Transverse colon (tissue), 4 donors: ENCODE measurements at regions not wholly inside any gene's neighbourhood (a gene's known extent, or its start where the extent isn't known, plus 50 kb on each side); places are given as distances from the start of the nearest gene placed in this dataset.

ENCODE experiments used
- DNase-seq: peaks from one replicate; pipeline ENCODE4 v3.0.0-alpha.2; 2019
- H3K27ac ChIP-seq, 4 donors: fragments of 200-600 bp; sonication (generic); 2 replicates each; pipeline ENCODE4 v1.5.1; 2016 to 2018; ENCODE audit warnings: inconsistent platforms in 4 of 4
- H3K27me3 ChIP-seq: fragments of 200-600 bp; sonication (generic); 2 replicates; pipeline ENCODE4 v1.5.1; 2017; ENCODE audit warnings: inconsistent platforms
- H3K36me3 ChIP-seq, 4 donors: fragments of 200-600 bp; sonication (generic); 2 replicates each; pipeline ENCODE4 v1.5.1; 2017 to 2019; ENCODE audit warnings: inconsistent platforms in 4 of 4
- H3K4me1 ChIP-seq, 4 donors: fragments of 200-600 bp; sonication (generic); 2 replicates each; pipeline ENCODE4 v1.5.1; 2017 to 2020; ENCODE audit warnings: inconsistent platforms in 4 of 4
- H3K4me3 ChIP-seq, 4 donors: fragments of 200-600 bp; sonication (generic); 1 replicate in 1 of 4; 2 replicates in 3 of 4; pipeline versions ENCODE4 v1.5.1 to v1.6.1; 2017 to 2019; ENCODE audit warnings: inconsistent platforms in 4 of 4
- H3K9me3 ChIP-seq, 2 donors: fragments of 200-600 bp; sonication (generic); 2 replicates each; pipeline ENCODE4 v1.5.1; 2017 to 2019; ENCODE audit warnings: inconsistent platforms in 2 of 2
- CTCF ChIP-seq, 5 experiments: fragments of 200-600 bp in 3 of 5; fragments of 450-650 bp in 2 of 5; sonication (generic) in 3 of 5; IDR thresholded peaks; 1 replicate in 2 of 5; 2 replicates in 3 of 5; pipeline ENCODE4 v1.5.1; 2016 to 2017; ENCODE audit warnings: antibody characterized with exemption in 5 of 5, inconsistent platforms in 3 of 5, mild to moderate bottlenecking in 2 of 5, moderate library complexity in 1 of 5
- EP300 ChIP-seq: sonication (generic); formaldehyde crosslinking; IDR thresholded peaks from one replicate; pipeline ENCODE4 v1.6.1; 2017; ENCODE audit warnings: antibody characterized with exemption, low read depth
- POLR2A ChIP-seq: fragments of 450-650 bp; IDR thresholded peaks from one replicate; pipeline ENCODE4 v1.6.1; 2016; ENCODE audit warnings: antibody characterized with exemption, mild to moderate bottlenecking, moderate library complexity
- POLR2AphosphoS5 ChIP-seq, 3 donors: sonication (generic); formaldehyde crosslinking; IDR thresholded peaks; one replicate each; pipeline ENCODE4 v1.6.1; 2016; ENCODE audit warnings: antibody characterized with exemption in 3 of 3
- WGBS, 2 donors: methylation state at CpG; one replicate each; pipeline ENCODE4 v1.1.5; 2018; ENCODE audit warnings: low coverage in 1 of 2; 5-methylcytosine and 5-hydroxymethylcytosine counted together
- in situ Hi-C, 4 donors: fragments of 200-750 bp; cut with MboI; loops; one replicate each; pipeline versions ENCODE4 v1.15.0 to v1.15.1; 2017; ENCODE audit warnings: low sequenced_read_pairs in 3 of 4, low pct_ligation_motif_present in 1 of 4, low pct_unique_long_range_greater_than_20kb in 1 of 4
- intact Hi-C: fragments of 100-400 bp; cut with DNase I; formaldehyde crosslinking; loops from one replicate; pipeline ENCODE4 v1.15.1; 2023; ENCODE audit warnings: low total_unique reads

DNA sequence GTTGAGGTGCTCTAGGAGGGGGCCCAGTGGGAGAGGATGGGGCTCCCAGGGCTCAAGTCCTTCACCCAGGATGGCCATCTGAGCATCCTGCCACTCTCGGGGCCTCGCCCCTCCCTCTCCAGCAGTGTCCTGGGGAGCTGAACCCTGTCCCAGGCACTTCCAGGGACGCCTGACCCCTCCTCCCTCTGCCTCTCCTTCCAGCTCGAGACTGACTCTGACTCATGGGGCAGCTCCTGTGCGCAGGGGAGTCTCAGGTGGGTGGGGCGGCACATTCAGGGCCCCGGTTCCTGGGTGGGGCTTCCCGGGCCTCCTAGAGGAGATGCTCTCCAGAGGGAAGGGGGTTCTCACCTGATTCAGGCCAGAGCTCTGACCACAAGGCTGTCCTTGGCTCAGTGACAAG lies 77.1 kb upstream of the IGLL5 start:
- 63% methylated on average over 8 of the region's 8 CpGs; no CpG with 5 or more reads in 1 of the 2 donors for WGBS, 2 donors

DNA sequence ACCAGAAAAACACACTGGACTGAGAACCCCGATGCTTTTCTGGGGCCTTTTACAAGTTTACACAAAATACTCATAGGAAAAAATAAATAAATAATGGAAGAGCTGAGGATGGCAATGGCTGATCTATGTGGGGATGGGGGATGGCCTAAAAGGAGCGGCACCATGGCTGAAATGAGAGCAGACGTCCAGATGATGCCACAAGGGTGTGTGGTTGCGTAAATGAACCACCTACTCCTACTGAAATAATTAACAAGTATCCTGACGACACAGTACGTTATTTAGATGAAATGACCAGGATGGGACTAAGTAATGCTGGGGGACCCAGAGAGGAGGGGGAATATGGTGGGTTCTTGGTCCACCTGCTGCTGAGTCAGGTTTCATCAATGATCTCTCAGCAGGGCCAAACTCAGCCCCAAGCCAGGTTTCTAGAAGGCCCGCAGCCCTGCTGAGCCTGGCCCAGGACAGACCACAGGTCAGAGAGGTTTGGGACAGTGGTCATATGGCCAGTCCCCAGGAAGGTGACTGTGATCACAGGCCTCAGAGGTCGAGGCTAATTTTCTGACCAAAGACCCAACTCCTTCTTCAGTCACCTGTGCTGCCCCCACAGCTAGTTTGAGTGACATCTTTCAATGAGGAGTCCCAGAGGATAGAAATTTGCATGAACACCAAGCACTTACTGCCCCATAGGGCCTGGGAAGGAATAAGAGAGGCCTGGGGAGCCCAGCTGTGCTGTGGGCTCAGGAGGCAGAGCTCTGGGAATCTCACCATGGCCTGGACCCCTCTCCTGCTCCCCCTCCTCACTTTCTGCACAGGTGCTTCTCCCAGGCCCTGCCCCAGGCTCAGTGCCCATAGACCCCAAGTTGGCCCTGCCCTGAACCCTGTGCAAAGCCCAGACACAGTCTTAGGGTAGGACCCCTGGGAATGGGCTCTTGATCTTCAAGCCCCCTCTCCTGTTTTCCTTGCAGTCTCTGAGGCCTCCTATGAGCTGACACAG lies 76.3 kb upstream of the IGLL5 start:
- TF ChIP-seq CTCF (IDR thresholded peaks at IDR 0.05) (no peak), POLR2A (no peak), EP300 (no peak), POLR2AphosphoS5 (IDR thresholded peaks at IDR 0.05) (no peak)
- Histone ChIP-seq H3K9me3 (no peaks in the 10 kb centered on the region), H3K36me3 (no peaks in the 10 kb centered on the region), H3K27me3 (no peaks in the 10 kb centered on the region), H3K4me3 (no peak overlapping the region), H3K27ac (no peak overlapping the region), H3K4me1 (no peaks in the 10 kb centered on the region)
- WGBS, 2 donors = 81 to 84% methylated on average over 3 to 8 of the region's 8 CpGs
- in situ Hi-C loops = no loop called here
- no peak for DNase-seq
- intact Hi-C loops = no loop called here

More for the DNA sequence above, 77.1 kb upstream of the IGLL5 start:
- Histone ChIP-seq H3K27ac (no peak overlapping the region), H3K9me3 (no peaks in the 10 kb centered on the region), H3K4me1 (no peaks in the 10 kb centered on the region), H3K27me3 (no peaks in the 10 kb centered on the region), H3K4me3 (no peak overlapping the region), H3K36me3 (no peaks in the 10 kb centered on the region)
- in situ Hi-C loops = no loop called here
- TF ChIP-seq POLR2AphosphoS5 (IDR thresholded peaks at IDR 0.05) = no peak
- no peak for TF ChIP-seq CTCF (IDR thresholded peaks at IDR 0.05)
- no peak for TF ChIP-seq POLR2A
- no peak for TF ChIP-seq EP300
- DNase-seq = no peak
- intact Hi-C loops = no loop called here

DNA sequence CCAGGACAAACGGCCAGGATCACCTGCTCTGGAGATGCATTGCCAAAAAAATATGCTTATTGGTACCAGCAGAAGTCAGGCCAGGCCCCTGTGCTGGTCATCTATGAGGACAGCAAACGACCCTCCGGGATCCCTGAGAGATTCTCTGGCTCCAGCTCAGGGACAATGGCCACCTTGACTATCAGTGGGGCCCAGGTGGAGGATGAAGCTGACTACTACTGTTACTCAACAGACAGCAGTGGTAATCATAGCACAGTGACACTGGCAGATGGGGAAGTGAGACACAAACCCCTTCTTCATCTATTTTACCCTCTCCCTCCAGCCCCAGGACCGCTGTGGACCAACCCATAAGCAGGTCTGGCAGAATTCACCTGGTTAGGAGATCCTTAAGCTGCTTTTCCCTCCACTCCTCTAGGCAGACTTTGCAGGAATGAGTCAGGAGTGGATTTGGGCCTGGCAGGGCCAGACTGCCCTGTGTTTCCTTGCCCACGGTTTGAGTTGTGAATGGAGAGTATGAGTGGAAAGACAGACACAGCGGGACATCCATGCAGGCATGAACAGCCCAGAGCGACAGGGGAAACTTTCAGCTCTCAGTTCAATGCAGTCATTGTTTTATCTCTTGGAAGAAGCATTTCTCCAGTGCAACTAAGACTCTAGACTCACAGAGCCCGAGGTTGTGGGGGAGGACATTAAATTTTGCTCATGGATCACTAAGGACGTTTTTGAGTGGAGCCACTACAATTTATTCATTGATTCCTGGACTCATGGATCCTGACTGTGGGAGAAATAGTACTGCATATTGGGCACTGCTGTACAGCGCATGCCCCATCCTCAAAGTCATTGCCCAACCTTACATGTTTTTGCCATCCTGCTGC lies 75.3 kb upstream of the IGLL5 start:
- no peak for DNase-seq
- Histone ChIP-seq H3K9me3 (no peaks in the 10 kb centered on the region), H3K4me1 (no peaks in the 10 kb centered on the region), H3K27ac (no peak overlapping the region), H3K4me3 (no peak overlapping the region), H3K36me3 (no peaks in the 10 kb centered on the region), H3K27me3 (no peaks in the 10 kb centered on the region)
- TF ChIP-seq CTCF (IDR thresholded peaks at IDR 0.05) (no peak), POLR2A (no peak), EP300 (no peak)
- 86 to 87% methylated on average over 3 to 10 of the region's 10 CpGs for WGBS, 2 donors
- intact Hi-C loops = no loop called here
- in situ Hi-C loops = no loop called here
